OCI-LY3 (cell line): ENCODE measurements at regions not wholly inside any gene's neighbourhood (a gene's known extent, or its start where the extent isn't known, plus 50 kb on each side); places are given as distances from the start of the nearest gene placed in this dataset.

Experiments
- EZH2phosphoT487 ChIP-seq: fragments of 200-600 bp; shearing (Covaris generic); IDR thresholded peaks from 2 replicates; pipeline ENCODE4 v1.6.1; 2018; ENCODE audit warnings: antibody characterized with exemption, mixed run types, low read depth
- TF ChIP-seq, protein P1 (sequence below): fragments of 200-600, 300-600 bp; sonication (generic); IDR thresholded peaks from 2 replicates; pipeline ENCODE4 v1.5.1; 2014; ENCODE audit warnings: antibody characterized with exemption, low read length, low read depth

DNA sequence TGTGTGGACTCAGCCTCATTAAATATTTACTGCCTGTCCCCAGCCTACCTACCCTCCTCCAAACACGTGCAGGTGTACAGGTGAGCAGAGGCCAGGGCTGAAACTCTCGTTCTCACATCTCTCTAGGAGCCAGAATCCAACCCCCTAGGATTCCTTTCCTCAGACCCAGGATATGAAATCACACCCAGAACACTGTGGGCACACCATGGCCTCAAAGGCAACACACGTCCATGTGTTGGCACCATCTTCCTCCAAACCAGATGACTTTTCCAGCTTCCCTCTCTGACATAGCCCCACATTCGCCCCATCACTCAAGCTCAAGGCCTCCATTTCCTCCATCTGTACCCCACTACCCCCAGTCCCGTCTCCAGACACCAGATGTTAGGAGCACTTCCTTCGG lies 51.8 kb upstream of the DUSP5 start:
- TF ChIP-seq, protein P1, sequence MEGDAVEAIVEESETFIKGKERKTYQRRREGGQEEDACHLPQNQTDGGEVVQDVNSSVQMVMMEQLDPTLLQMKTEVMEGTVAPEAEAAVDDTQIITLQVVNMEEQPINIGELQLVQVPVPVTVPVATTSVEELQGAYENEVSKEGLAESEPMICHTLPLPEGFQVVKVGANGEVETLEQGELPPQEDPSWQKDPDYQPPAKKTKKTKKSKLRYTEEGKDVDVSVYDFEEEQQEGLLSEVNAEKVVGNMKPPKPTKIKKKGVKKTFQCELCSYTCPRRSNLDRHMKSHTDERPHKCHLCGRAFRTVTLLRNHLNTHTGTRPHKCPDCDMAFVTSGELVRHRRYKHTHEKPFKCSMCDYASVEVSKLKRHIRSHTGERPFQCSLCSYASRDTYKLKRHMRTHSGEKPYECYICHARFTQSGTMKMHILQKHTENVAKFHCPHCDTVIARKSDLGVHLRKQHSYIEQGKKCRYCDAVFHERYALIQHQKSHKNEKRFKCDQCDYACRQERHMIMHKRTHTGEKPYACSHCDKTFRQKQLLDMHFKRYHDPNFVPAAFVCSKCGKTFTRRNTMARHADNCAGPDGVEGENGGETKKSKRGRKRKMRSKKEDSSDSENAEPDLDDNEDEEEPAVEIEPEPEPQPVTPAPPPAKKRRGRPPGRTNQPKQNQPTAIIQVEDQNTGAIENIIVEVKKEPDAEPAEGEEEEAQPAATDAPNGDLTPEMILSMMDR, result no peak
- no peak for TF ChIP-seq EZH2phosphoT487
